C1 segment of cervical spinal cord (tissue), 14 donors: ENCODE measurements at regions not wholly inside any gene's neighbourhood (a gene's known extent, or its start where the extent isn't known, plus 50 kb on each side); places are given as distances from the start of the nearest gene placed in this dataset.

ENCODE experiments used
- DNase-seq, 14 donors: peaks; one replicate each; lab custom pipeline; 2025; lab: John Stamatoyannopoulos, UW

GRCh38 chr10:4532976-4533375, 293.0 kb upstream of the AKR1E2 start:
- DNase-seq: no peak

DNA sequence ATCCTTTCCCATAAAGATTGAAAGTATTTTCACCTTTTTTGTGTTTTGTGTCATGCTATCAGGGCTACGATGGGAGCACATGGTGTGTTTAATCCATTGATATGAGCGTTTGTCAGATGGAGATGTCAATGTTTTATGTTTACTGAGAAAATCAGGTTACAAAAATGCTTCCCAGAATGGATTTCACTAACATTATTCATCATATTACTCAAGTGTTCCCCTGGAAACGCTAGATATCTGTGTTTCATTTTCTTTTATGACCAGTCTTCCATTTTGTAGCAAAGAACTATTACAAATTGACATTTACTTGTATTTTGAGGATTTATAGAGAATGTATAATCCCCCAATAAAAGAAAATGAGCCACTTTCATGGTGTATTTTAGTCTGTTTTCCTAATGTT, 293.5 kb upstream of the AKR1E2 start:
- no peak for DNase-seq

- no peak for DNase-seq
These were observed 294.0 kb upstream of the AKR1E2 start for GRCh38 chr10:4532011-4532410.

DNA sequence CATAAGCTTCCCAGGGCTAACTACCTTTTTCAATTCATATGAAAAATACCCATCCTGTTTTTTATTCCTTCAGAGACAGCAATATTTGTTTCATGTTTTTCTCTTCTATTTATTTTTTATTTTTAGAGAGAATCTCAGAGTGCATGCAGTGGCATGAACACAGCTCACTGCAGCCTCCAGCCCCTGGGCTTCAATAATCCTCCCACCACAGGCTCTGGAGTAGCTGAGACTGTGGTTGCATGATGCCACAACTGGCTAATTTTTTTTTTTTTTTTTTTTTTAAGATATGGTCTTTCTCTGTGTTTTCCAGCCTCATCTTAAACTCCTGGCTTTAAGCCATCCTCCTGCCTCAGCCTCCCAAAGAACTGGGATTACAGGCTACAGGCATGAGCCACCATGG, 296.7 kb upstream of the AKR1E2 start:
- DNase-seq: no peak

GRCh38 chr10:4527281-4527970, 298.6 kb upstream of the AKR1E2 start:
- DNase-seq: no peak

- no peak for DNase-seq
These were observed 299.7 kb upstream of the AKR1E2 start for GRCh38 chr10:4526311-4526731.

GRCh38 chr10:4525103-4525502, 300.9 kb upstream of the AKR1E2 start:
- no peak for DNase-seq

DNA sequence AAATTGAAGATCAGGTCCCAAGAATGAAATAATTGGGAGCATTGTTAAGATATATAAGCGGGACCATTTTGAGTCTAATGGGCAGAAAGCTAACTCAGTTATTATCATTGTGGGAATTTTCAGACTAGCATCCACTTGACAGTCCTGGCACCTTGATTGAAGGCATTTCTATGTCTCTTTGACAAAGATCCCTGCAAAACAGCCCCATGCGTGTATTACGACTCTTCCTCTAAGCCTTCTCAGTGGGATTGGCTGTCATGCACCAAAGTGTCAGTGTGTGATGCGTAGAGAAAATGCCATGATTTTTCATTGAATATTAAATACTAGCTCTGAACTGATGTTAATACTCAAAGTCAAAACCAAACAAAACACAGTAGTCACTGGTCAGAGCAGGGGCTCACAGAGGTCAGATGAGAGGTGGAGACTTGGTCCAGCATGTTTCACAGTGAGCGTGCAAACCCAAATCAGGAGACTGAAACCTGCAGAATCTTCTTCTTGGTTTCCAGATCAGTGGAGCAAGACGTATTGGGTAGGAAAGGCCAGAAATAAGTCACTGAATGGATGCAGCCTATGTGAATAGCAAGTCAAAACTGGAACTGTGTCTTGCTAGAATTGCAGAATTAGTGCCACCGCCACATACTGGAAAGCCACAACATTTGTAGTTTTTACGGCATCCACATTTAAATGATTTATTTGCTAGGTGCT, 303.6 kb upstream of the AKR1E2 start:
- DNase-seq: no peak

- no peak for DNase-seq
These were observed 306.2 kb upstream of the AKR1E2 start for GRCh38 chr10:4519658-4520402.

DNA sequence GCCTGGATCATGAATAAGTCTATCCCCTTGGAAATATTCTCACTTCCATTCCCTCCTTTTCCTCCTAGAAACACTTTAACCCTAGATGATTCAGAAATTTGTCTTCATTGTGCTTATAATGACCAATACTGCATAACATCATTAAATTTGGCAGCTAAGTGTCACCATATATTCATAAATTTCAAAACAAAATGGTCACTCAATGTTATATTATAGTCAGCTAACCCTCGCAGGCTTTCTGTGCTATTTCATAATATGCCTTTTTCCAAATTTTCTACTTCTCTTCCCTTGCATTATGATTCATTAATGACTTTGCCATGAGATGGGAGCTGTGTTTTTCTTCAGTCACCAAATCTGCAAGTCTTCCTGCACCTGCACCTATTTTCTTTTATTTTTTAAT, 308.3 kb upstream of the AKR1E2 start:
- no peak for DNase-seq

DNA sequence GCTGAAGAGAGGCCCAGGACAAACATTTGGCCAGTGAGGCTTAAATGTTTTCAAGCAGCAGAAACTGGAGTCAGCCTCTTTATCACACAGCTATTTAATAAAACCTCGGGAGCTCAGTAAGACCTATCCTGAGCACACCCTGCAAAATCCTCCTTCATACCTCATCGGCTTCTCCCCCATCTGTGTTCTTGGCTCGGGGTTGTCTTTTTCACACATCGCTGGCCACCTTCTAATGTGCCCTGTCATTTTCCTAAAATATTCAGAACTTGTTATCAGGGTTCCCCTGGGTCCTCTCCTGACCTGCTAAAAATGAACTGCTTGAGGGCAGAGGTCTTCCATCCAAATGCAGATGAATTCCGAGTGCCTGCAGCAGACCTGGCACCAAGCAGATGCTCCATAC, 310.3 kb upstream of the AKR1E2 start:
- peak in 1 of 14 donors; percentile 58 for DNase-seq

DNA sequence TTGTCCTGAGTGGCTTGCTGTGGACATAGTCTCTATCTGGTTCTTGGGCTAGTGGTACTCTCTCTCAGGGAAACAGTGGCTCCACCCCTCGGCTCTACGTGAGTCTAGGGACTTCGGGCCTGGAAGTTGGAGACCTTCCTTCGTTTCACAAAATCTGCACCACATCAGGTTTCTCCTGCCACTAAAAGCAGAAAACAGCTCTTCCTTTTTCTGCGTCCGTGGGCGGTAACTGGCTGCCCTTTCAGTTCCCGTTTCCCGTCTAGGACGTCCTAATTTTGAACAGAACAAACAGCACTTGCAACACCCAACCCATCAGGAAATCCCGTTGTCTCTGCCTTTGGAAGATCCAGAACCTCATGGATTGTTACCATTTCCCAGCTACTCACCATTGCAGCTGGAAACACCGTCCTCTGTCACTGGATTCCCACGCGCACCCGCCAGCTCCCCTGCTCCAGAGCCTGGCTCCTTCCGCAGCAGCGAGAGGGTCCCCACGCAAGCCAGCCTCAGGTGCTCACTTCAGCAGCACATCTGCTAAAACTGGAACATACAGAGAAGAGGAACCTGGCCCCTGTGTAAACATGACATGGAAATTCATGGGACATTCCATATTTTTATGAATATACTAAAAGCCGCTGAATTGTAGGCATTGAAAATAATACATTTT, 311.4 kb upstream of the AKR1E2 start:
- DNase-seq: peak in 6 of 14 donors; percentile 5 to 40 (median 16)

DNA sequence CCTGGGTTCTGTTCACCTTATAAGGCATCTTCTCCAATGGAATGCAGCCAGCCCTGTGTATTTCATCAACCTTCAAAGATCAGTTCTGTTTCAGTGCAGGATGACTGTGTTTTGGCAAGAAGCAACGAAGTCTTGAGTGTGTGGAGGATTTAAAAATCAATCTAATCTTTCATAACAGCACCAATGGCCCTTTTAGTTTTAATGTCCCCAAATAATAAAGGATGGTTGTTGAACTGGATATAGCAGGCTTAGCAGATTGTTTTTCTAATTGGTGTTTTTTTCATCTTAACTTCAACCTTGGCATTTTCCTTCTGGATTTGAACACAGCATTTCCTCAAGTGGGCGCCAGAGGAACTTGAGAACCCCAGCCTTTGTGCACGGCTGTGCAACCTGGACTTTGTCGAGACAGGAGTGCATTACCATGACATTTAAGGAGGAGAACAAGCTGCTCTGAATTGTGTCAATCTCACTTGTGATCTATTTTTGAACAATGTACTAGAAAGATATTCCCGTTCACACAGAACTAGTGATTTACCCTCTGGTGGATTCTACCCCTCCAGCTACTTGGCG, 313.3 kb upstream of the AKR1E2 start:
- no peak for DNase-seq

DNA sequence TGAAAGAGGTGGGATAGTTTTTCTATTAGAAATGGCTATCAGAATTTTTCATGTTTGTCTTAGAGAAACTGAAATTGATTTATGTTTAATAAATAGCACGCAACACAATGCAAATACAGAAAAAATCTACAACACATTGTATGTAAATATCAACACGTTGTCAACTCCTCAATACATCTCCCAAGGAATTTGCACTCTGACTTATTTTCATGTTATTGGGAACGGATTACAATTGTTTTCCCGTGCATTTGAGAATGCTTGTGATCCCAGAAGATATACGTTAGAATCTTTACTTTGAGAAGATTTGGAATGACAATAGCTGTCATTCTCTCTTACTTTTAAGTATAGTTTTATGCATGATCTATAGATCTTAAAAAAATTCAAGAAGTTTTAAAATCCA, 313.8 kb upstream of the AKR1E2 start:
- DNase-seq: no peak

- no peak for DNase-seq
These were observed 314.5 kb upstream of the AKR1E2 start for GRCh38 chr10:4511509-4511908.

DNA sequence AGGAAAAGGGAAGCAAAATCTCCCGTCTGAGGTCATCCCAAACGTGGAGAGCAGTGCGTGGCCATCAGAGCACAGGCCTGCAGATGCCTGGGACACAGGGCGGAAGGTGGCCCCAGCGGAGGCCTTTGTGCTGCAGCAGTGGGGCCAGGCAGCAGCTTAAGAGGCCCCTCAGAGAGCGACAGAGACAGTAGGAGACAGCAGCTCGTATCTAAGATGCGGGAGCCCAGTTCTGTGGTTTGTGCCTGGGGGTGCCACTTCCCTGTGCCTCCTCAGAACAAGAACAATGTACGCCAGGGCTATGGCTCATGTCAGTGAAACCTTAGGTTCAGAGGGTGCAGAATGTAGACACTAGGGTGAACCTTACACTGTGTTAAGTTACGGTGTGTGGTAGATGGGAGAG, 316.6 kb upstream of the AKR1E2 start:
- no peak for DNase-seq

GRCh38 chr10:4506095-4506494, 319.9 kb upstream of the AKR1E2 start:
- no peak for DNase-seq

DNA sequence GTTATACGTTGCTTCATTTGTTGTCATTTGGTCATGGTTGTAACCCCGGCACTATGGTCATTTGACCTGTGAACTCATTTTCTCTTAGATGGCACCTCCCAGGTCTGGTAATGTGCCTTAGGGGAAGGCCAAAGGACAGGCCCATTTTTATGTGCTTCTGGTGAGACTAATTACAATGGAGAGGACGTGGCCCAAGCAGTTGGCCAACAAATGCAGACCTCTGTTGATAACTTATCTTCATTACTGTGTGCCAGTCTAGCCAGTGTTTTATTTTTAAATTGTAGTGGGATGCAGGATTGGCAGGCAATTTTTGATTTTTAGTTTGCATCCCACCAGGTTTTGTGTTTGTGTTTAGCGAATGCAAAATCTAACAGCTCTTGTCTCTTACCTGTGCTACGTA, 321.5 kb upstream of the AKR1E2 start:
- no peak for DNase-seq

DNA sequence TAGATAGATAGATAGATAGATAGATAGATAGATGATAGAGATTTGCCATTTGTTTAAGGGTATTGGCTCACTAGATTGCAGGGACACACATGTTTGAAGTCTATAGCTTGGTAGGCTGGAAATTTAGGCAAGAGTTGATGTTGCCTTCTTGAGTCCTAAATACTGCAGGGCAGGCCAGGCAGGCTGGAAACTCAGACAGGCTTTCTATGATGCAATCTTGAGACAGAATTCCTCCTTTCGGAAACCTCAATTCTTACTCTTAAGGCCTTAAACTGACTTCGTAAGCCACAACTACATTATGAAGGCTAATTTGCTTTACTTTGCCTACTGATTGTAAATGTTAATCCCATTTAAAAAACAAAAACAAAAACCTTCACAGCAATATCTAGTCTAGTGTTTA, 322.9 kb upstream of the AKR1E2 start:
- DNase-seq: no peak

GRCh38 chr10:4501306-4501705, 324.7 kb upstream of the AKR1E2 start:
- DNase-seq: no peak

DNA sequence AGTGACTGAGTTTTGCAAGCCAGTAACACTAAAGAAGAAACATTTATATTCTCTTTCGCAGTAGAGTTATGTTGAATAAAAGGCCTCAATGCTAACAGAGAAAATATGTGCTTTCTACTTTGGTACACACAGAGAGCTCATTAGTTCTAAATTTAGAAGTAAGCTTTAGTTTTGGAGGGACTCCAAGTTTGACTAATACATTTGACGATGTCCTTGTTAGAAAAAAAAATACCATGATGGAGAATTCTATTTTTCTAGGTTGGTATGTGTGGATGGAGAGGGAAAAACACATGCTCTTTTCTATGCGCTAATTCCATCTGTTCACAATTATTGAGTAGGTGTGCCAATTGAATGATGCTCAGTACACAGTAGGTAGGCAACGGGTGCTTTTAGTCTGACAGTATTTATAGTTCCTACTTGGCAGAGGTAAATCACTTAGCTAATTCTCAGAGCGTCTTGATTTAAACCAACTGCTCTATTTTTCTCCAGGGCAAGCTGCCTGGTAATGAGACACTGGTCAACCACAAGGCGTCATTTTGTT, 327.2 kb upstream of the AKR1E2 start:
- DNase-seq: peak in 1 of 14 donors; percentile 77

DNA sequence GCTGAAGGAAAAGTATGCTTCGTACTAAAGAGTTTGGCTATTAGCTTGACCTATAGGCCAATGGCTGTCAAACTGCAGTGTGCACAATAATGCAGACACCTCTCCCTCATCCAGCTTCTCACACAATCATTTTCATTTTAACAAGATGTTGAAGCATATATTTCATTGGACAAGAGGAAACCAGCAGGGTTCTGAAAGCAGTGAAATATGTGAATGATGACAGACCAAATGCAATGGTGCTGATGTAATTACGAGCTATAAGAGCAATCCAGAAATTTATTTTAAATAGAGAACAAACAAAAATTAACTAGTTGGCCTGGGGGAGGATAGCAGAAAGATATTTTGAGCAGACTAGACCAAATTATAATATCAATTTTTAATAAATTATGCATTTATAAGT, 331.5 kb upstream of the AKR1E2 start:
- DNase-seq: no peak
